OCI-LY1 (cell line): ENCODE measurements at regions not wholly inside any gene's neighbourhood (a gene's known extent, or its start where the extent isn't known, plus 50 kb on each side); places are given as distances from the start of the nearest gene placed in this dataset.

Source experiments
- H2AFZ ChIP-seq: fragments of 200-600 bp; sonication (generic), shearing (Covaris generic); 2 replicates; pipeline ENCODE4 v1.6.0; 2014; ENCODE audit warnings: antibody characterized with exemption, mild to moderate bottlenecking, low read length
- H3F3A ChIP-seq: fragments of 200-600 bp; sonication (generic), shearing (Covaris generic); 2 replicates; pipeline ENCODE4 v1.6.0; 2014; ENCODE audit warnings: mild to moderate bottlenecking, antibody characterized with exemption, low read length, moderate library complexity; ENCODE audit not compliant: insufficient read depth
- H3K27ac ChIP-seq: fragments of 200-600 bp; sonication (generic); 2 replicates; pipeline ENCODE4 v1.5.1; 2014; ENCODE audit warnings: low read length, mixed run types, mild to moderate bottlenecking, low read depth; ENCODE audit not compliant: poor library complexity, severe bottlenecking
- H3K27me3 ChIP-seq: fragments of 200-600 bp; sonication (generic); 2 replicates; pipeline ENCODE4 v1.6.0; 2014; ENCODE audit warnings: antibody characterized with exemption, mild to moderate bottlenecking, low read length, moderate library complexity; ENCODE audit not compliant: insufficient read depth
- H3K36me3 ChIP-seq: fragments of 200-600 bp; sonication (generic); 2 replicates; pipeline ENCODE4 v1.6.1; 2014; ENCODE audit warnings: mild to moderate bottlenecking, antibody characterized with exemption, low read length, moderate library complexity, mixed read lengths; ENCODE audit not compliant: insufficient read depth
- H3K4me1 ChIP-seq: fragments of 200-600 bp; sonication (generic); 2 replicates; pipeline ENCODE4 v1.5.1; 2014; ENCODE audit warnings: mild to moderate bottlenecking, low read length, moderate library complexity; ENCODE audit not compliant: insufficient read depth, severe bottlenecking
- H3K4me2 ChIP-seq: fragments of 200-600 bp; sonication (generic), shearing (Covaris generic); 2 replicates; pipeline ENCODE4 v1.6.1; 2014; ENCODE audit warnings: low read length
- H3K4me3 ChIP-seq: fragments of 200-600 bp; sonication (generic); 2 replicates; pipeline ENCODE4 v1.5.1; 2014; ENCODE audit warnings: low read length, low read depth, mild to moderate bottlenecking, mixed read lengths; ENCODE audit not compliant: poor library complexity, severe bottlenecking
- H3K79me2 ChIP-seq: fragments of 200-600 bp; shearing (Covaris generic); 2 replicates; pipeline ENCODE4 v1.6.1; 2016; ENCODE audit warnings: mixed run types, low read length, mixed read lengths; ENCODE audit not compliant: insufficient read depth
- H3K9ac ChIP-seq: fragments of 200-600 bp; sonication (generic), shearing (Covaris generic); 2 replicates; pipeline ENCODE4 v1.6.1; 2014; ENCODE audit warnings: mild to moderate bottlenecking, low read length, mixed read lengths
- H3K9me2 ChIP-seq: fragments of 200-600 bp; sonication (generic), shearing (Covaris generic); 2 replicates; pipeline ENCODE4 v1.6.1; 2014; ENCODE audit warnings: low read depth, mild to moderate bottlenecking, low read length, mixed read lengths
- H3K9me3 ChIP-seq: fragments of 200-600 bp; shearing (Covaris generic); 2 replicates; pipeline ENCODE4 v1.6.1; 2014; ENCODE audit warnings: low read length, mixed read lengths
- H4K20me1 ChIP-seq: fragments of 200-600 bp; sonication (generic), shearing (Covaris generic); 2 replicates; pipeline ENCODE4 v1.6.0; 2016; ENCODE audit warnings: mild to moderate bottlenecking, low read length; ENCODE audit not compliant: insufficient read depth
- CTCF ChIP-seq: fragments of 200-600 bp; sonication (generic), shearing (Covaris generic); IDR thresholded peaks from 2 replicates; pipeline ENCODE4 v1.5.1; 2017; ENCODE audit warnings: mild to moderate bottlenecking, antibody characterized with exemption, low read length, moderate library complexity, mixed read lengths
- EZH2 ChIP-seq: fragments of 200-600 bp; sonication (generic), shearing (Covaris generic); IDR thresholded peaks from 2 replicates; pipeline ENCODE4 v1.8.0; 2017; ENCODE audit warnings: borderline replicate concordance, mixed run types, mild to moderate bottlenecking, antibody characterized with exemption, low read length, moderate library complexity, mixed read lengths

- H3K36me3 ChIP-seq: peaks cover 69% of the 10 kb centered on the region; the same call in 1 of the 2 replicates
- peaks cover 49% of the 10 kb centered on the region for H3K79me2 ChIP-seq
- H3K4me1 ChIP-seq: peaks cover 19% of the 10 kb centered on the region
- H3K9me3 ChIP-seq: no peaks in the 10 kb centered on the region
- TF ChIP-seq CTCF (no peak), EZH2 (no peak)
- H3F3A ChIP-seq: no peaks in the 10 kb centered on the region
- no peak overlapping the region for H3K4me3 ChIP-seq
- no peak overlapping the region for H2AFZ ChIP-seq
- H3K9ac ChIP-seq: no peak overlapping the region
- no peaks in the 10 kb centered on the region for H3K27me3 ChIP-seq
- no peak overlapping the region for H3K4me2 ChIP-seq
- H3K27ac ChIP-seq: no peak overlapping the region
- no peaks in the 10 kb centered on the region for H4K20me1 ChIP-seq
- H3K9me2 ChIP-seq: no peaks in the 10 kb centered on the region
Observed at GRCh38 chr7:130953196-130953595, 219.2 kb upstream of the KLF14 start.

- peaks cover 47% of the 10 kb centered on the region for H3K79me2 ChIP-seq
- no peaks in the 10 kb centered on the region for H4K20me1 ChIP-seq
- no peaks in the 10 kb centered on the region for H3K9me2 ChIP-seq
- TF ChIP-seq EZH2 (no peak), CTCF (no peak)
- no peak overlapping the region for H2AFZ ChIP-seq
- no peak overlapping the region for H3K27ac ChIP-seq
- H3K36me3 ChIP-seq: peaks cover 85% of the 10 kb centered on the region
- no peaks in the 10 kb centered on the region for H3K9me3 ChIP-seq
- H3F3A ChIP-seq: no peaks in the 10 kb centered on the region
- H3K4me1 ChIP-seq: peaks cover 33% of the 10 kb centered on the region
- no peaks in the 10 kb centered on the region for H3K27me3 ChIP-seq
- H3K9ac ChIP-seq: no peak overlapping the region
- no peak overlapping the region for H3K4me3 ChIP-seq
- H3K4me2 ChIP-seq: no peak overlapping the region
Observed at GRCh38 chr7:130954918-130955564, 221.0 kb upstream of the KLF14 start.

GRCh38 chr7:130955565-130955919, 221.5 kb upstream of the KLF14 start:
- H3K9ac ChIP-seq: no peak overlapping the region
- H3K4me3 ChIP-seq: no peak overlapping the region
- no peak overlapping the region for H3K4me2 ChIP-seq
- H3K9me2 ChIP-seq: no peaks in the 10 kb centered on the region
- H3F3A ChIP-seq: no peaks in the 10 kb centered on the region
- peaks cover 38% of the 10 kb centered on the region for H3K4me1 ChIP-seq
- TF ChIP-seq CTCF: no peak
- H3K27me3 ChIP-seq: no peaks in the 10 kb centered on the region
- peaks cover 47% of the 10 kb centered on the region for H3K79me2 ChIP-seq
- H3K36me3 ChIP-seq: peaks cover 86% of the 10 kb centered on the region
- no peaks in the 10 kb centered on the region for H4K20me1 ChIP-seq
- no peak overlapping the region for H2AFZ ChIP-seq
- H3K27ac ChIP-seq: no peak overlapping the region
- H3K9me3 ChIP-seq: no peaks in the 10 kb centered on the region
